ENCODE measurements at regions not wholly inside any gene's neighbourhood (a gene's known extent, or its start where the extent isn't known, plus 50 kb on each side); places are given as distances from the start of the nearest gene placed in this dataset.
"Not testable (repeated sequence)": the region's sequence is repeated elsewhere in the genome, so short reads cannot be mapped to it uniquely, and the experiment has no call there.

- no peak for DNase-seq
Observed at GRCh38 chr4:3877236-3877635, 111.1 kb downstream of the ADRA2C start.

DNA sequence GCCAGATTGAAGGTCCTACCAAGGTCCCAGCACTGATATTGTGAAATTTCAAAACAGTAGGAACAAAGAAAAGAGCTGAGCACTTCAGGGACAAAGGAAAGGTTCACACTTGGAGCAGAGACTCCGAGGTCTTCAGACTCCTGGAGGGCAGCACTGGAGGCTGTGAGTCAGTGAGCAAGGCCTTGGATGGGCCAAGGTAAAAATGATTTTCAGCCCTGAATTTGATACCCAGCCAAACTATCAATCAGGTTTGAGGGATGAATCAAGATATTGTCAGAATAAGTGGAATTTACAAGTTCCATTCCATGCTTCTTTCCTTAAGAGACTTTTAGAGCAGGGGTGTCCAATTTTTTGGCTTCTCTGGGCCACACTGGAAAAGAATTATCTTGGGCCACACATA is 111.7 kb downstream of the ADRA2C start:
- no peak for DNase-seq

DNA sequence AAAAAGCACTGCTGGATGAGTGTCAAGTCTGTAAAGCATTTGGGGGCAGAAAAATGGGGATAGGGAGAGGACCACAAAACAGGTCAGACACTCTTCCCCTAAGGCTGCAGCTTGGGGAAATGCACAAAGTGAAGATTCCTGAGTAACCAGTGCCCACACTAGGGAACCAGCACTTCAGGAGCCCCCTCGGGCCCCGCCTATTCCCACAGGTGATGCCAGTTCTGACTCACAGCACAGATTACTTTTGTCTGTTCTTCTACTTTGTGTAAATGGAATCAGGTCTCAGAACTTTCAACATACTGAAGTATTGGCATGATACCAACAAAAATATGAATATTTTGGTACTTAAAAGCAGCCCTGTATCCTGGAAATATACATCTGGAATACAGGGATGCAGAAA is 112.5 kb downstream of the ADRA2C start:
- DNase-seq, result no peak

DNA sequence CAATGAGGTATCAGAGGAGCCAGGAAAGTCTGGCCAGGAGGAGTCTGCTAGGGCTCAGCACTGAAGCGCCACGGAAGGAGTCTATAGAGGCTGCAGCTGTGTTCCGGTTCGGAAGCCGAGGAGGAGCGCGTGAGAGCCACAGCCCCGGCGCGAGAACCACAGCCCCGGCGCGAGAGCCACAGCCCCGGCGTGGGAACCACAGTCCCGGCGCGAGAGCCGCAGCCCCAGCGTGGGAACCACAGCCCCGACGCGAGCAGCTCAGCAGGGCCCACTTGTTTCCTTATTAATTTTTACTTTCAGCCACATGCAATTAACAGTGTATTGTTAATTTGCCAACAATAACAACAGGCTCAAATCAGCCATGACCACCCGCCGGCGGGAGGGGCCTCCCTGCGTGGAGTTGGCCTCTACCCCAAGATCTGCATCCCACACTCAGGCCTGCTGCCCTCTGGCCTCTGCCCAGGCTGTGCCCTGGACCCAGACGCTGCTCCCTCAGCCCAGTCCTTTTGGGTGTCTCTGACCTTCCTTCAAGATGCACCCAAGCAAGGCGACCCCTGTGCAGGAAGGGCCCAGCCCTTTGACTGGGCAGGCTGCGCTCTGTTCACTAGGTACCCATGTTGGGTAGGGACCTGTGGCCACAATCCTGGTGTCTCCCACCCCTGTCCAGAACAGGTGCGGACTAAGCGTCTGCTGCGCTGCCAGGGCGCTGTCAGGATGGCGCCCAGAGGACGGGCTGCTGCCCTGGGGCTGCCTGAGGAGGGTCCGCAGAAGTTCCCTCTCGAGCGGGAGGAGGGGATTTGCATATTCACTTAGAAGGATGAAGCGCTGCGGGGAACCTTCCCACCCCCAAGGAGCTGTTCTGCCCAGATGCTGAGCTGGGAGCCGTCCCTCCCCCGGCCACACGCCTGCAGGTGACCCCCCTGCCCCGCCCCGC is 113.8 kb downstream of the ADRA2C start:
- no peak for DNase-seq

GRCh38 chr4:3880615-3881120 is 114.5 kb downstream of the ADRA2C start:
- peak in 44 of 56 donors; percentile 11 to 86 (median 50) for DNase-seq

- DNase-seq, result not testable (repeated sequence)
Observed at GRCh38 chr4:3882316-3882885, 116.2 kb downstream of the ADRA2C start.

DNA sequence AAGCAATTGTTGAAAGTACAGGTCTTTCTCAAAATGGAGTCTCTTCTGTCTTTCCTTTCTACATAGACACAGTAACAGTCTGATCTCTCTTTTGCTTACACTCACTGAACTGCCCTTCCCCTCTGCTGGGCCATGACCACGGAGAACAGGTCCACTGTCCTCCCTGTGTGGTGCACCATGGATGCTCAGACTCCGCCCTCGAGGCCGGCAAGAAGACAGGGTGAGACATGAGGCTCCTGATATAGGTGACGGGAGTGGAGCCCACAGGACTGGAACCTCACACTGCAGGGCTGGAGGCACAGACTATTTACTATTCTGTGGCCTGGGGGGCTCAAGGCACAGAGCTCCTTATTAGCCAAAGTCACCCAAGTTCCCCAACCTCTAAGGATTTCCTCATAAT is 118.1 kb downstream of the ADRA2C start:
- DNase-seq, result not testable (repeated sequence)

DNA sequence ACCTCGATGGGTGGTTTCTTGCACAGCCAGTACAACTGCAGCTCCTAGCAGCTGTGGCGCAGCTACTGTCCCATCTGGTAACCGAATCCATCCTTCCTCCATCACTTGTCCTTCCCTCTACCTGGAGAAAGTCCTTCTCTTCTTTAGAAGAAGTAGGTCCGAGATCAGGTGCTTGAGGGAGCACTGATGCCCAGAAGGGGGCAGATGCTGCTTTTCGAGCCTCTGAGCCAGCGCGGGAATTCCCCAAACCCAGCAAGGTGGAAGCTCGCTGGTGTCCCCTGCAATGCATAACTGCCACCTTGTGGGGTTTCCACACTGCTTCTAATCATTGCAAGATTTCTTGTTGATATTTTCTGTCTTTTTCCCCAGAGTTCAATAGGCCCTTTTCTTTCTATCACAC is 127.4 kb downstream of the ADRA2C start:
- not testable (repeated sequence) for DNase-seq

DNA sequence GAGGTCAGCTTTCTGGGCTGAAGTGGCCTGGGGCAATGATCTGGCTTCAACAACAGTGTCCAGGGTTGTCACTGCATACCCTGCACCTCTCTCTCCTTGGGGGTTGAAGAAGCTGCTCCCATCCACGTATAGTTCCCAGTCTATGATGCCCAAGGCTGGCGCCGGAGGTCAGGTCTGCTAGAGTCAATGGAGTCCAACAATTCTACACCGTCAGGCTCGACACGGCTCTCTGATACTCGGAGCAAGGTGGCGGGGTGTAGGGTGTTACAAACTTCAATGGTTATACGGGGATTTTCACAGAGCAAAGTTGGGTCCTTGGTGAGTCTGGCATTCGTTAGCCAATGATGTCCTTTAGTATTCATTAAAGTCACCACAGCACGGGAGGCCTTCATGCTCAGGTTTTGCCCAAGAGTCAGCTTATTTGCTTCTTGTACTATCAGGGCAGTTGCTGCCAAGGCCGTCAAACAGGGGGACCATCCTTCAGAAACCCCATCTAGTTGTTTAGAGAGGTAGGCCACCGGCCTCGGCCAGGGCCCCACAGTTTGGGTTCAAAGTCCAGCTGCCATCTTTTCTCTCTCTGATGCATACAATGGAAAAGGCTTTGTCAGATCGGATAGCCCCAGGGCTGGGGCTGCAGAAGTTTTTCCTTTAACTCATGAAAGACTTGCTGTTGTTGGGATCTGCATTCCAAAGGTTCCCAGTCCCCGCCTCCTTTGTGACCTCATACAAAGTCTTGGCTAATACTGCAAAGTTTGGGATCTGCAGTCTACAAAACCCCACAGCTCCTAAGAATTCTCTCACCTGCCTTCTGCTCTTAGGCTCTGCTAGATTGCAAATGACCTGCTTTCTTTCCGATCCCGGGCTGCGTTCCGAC is 128.1 kb downstream of the ADRA2C start:
- not testable (repeated sequence) for DNase-seq

DNA sequence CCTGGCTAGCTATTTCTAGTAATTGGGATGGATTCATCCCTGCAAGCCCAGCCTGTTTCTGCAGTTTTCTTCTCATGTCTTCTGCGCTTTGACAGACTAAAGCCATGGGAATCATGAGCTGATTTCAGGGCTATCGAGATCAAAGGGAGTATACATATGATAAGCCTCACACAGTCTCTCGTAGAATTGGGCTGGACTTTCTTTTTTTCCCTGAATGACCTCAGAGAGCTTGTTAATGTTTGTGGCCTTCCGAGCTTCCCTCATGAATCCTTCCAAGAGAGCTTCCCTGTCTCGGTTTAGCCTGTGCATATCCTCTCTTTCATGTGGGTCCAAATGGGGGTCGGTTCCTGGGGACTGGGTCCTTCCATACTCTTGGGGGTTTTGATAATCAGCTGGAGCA is 130.3 kb downstream of the ADRA2C start:
- DNase-seq, result no peak

- not testable (repeated sequence) for DNase-seq
Observed at GRCh38 chr4:3896871-3897578, 130.8 kb downstream of the ADRA2C start.

DNA sequence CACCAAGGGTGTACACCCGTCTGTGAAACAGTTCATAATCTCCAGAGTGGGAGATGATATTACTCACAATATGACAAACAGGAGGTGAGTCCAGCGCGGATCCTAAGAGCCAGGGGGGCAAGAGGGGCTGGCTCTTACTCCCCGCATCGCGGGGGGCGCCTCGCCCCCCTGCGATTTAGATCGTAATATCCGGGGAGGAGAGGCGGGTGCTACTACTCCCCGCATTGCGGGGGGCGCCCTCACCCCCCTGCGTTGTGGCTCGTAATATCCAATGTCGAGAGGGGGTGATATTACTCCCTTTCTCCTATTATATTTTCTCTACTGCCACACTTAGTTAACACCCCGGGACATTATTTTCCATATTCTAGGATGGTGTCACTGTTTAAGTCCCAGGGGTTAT is 131.9 kb downstream of the ADRA2C start:
- no peak for DNase-seq

GRCh38 chr4:3898928-3899327 is 132.7 kb downstream of the ADRA2C start:
- not testable (repeated sequence) for DNase-seq

DNA sequence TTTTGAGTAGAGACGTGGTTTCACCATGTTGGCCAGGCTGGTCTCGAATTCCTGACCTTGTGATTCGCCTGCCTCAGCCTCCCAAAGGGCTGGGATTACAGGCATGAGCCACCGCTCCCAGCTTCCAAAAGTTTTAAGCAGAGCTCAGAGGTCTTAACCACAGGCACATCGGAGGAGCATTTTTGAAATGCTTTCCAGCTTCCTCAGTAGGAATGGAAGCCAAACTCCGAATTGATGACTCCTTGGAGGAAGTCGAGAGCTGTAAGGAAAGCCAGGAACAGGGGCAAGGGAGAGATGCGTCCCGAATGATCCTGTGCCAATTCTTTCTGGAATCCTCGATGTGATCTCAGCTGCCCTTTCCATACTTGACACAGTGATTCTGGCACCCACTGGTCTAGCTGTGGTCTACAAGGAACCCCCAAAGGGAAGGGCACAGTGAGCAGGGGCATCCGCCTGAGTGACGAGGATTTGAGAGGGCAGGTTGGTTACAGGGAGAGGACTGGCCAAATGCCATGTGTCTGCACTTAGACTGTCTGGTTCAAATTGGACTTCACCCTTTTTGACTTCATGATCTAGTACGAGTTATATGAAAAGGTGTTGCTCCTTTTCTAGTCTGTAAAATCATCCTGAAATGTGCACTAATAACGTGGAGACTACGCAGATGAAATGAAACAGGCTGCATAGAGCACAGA is 138.2 kb downstream of the ADRA2C start:
- not testable (repeated sequence) for DNase-seq

DNA sequence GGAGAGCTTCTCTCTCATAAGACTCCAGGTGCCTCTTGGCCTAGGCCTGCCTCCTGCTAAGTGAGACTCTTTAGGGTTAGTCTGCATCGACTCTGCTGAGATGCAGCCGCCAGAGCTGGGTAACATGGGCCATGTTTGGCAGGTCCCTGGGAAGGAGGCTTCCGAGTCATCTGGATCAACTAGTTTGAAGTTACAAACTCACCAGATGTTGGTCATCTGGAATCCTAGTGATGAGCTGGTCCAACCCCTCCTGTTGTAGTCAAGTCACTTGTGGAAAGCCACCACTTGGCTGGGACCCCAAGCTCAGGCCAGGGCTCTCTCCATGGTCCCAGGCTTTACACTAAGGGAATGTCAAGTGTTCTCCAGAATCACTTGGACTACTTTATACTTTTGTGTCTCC is 143.4 kb downstream of the ADRA2C start:
- not testable (repeated sequence) for DNase-seq

GRCh38 chr4:3910161-3910950 is 144.2 kb downstream of the ADRA2C start:
- not testable (repeated sequence) for DNase-seq

DNA sequence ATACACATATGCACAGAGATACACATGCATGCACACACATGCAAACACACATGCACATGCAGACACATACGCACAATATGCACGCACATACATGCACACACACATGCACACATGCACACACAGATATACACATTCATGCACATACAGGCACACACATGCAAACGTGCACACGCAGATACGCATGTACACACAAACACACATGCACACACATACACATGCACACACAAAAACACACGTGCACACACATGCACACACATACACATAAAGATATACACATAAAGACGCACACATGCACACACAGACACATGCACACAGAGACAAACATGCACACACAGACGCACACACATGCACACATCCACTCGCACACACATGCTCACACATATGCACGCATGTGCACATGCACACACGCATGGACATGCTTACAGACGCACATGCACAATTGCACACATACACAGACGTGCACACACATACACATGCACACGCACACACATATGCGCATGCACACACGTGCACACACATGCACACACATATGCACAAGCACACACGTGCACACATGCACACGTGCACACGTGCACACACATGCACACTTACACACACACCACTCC is 145.2 kb downstream of the ADRA2C start:
- DNase-seq, result no peak

DNA sequence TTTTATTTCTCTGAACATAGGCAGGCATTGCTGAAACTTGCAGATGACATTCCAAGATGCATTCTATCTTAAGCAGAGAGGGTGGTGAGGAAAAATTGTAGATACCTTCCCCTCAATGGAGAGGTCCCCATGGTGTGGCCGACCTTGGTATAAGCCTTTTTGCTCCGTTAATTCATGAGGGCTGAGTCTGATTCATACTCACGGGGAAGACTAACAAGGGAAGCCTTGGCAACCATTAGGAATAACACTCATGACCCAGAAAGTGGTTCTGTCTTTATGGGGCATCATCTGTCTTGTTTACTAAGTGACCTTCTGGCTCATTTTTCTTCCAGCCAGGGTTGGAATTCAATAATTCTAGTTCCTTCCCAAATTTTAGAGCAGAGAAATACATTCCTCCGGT is 148.3 kb downstream of the ADRA2C start:
- not testable (repeated sequence) for DNase-seq

- DNase-seq, result not testable (repeated sequence)
Observed at GRCh38 chr4:3919509-3919908, 153.3 kb downstream of the ADRA2C start.
